Osteoblast (primary cell): ENCODE measurements at regions not wholly inside any gene's neighbourhood (a gene's known extent, or its start where the extent isn't known, plus 50 kb on each side); places are given as distances from the start of the nearest gene placed in this dataset.
A peak's percentile ranks its signal among the peaks of the same experiment; 100 is the strongest.

ENCODE experiments used
- DNase-seq: peaks from one replicate; pipeline ENCODE4 v3.0.0; 2011; ENCODE audit warnings: low spot score, mixed read lengths; ENCODE audit not compliant: insufficient read length; ENCODE audit errors: missing footprints
- H2AFZ ChIP-seq: 2 replicates; pipeline ENCODE4 v1.6.0; 2011; ENCODE audit warnings: mild to moderate bottlenecking, low read length
- H3K27ac ChIP-seq: 2 replicates; pipeline ENCODE4 v1.5.1; 2011; ENCODE audit warnings: mild to moderate bottlenecking, low read depth, low read length, moderate library complexity
- H3K27me3 ChIP-seq: 2 replicates; pipeline ENCODE4 v1.6.0; 2012; ENCODE audit warnings: mild to moderate bottlenecking, control low read depth, inconsistent platforms, low read length, moderate library complexity; ENCODE audit not compliant: insufficient read depth
- H3K36me3 ChIP-seq: 2 replicates; pipeline ENCODE4 v1.5.1; 2011; ENCODE audit warnings: mild to moderate bottlenecking, low read length, control low read depth, moderate library complexity; ENCODE audit not compliant: insufficient read depth
- H3K4me1 ChIP-seq: 2 replicates; pipeline ENCODE4 v1.5.1; 2011; ENCODE audit warnings: mild to moderate bottlenecking, low read length, control low read depth, moderate library complexity; ENCODE audit not compliant: insufficient read depth
- H3K4me2 ChIP-seq: 2 replicates; pipeline ENCODE4 v1.6.0; 2011; ENCODE audit warnings: mild to moderate bottlenecking, low read length; ENCODE audit not compliant: insufficient read depth
- H3K4me3 ChIP-seq: fragments of 200-600 bp; sonication (generic); 3 replicates; pipeline ENCODE4 v1.5.1; 2012; ENCODE audit warnings: mild to moderate bottlenecking, low read length, inconsistent platforms; ENCODE audit not compliant: insufficient read depth
- H3K79me2 ChIP-seq: 2 replicates; pipeline ENCODE4 v1.6.0; 2012; ENCODE audit warnings: mild to moderate bottlenecking, low read length, control low read depth, inconsistent platforms; ENCODE audit not compliant: insufficient read depth
- H3K9me3 ChIP-seq: 2 replicates; pipeline ENCODE4 v1.5.1; 2011; ENCODE audit warnings: low read depth, low read length, control low read depth
- H4K20me1 ChIP-seq: 2 replicates; pipeline ENCODE4 v1.6.0; 2012; ENCODE audit warnings: mild to moderate bottlenecking, low read length, control low read depth; ENCODE audit not compliant: insufficient read depth
- CTCF ChIP-seq: IDR thresholded peaks from 2 replicates; pipeline ENCODE4 v1.5.1; 2011; ENCODE audit warnings: mild to moderate bottlenecking, low read depth, low read length, moderate library complexity; ENCODE audit errors: extremely low read depth

DNA sequence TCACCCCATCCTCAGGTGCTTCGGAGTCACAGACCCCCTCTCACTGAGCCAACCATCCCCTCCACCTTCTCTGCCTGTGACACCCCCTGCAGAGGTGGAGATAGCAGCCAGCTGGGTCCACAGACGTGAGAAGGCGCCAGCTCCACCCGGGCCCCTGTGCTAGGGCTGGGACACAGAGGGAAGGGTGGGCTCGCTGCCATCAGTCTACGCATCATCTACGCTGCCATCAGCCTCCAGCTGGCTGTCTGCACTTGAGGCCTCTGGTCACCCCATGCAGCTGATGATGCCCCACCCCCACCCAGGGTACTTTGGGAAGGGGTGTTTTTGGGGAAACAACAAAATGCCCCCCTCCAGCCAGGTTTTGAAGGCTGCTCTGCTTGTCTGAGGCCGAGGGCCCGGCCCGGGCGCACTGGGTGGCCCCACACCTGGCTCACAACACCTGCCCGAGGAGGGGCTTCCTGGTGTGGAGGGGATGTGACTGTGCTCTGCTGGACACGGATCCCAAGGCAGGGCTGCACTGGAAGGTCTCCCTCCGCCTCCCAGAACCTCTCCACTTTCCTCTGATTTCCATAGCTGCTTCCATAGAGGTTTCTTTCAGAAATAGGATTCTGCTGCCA, 163.4 kb upstream of the IQSEC1 start:
- Histone ChIP-seq H3K27me3 (no peaks in the 10 kb centered on the region), H2AFZ (no peak overlapping the region), H3K27ac (no peak overlapping the region), H3K9me3 (no peaks in the 10 kb centered on the region), H3K4me1 (no peaks in the 10 kb centered on the region), H3K4me2 (no peak overlapping the region), H4K20me1 (no peaks in the 10 kb centered on the region), H3K36me3 (no peaks in the 10 kb centered on the region), H3K4me3 (no peak overlapping the region), H3K79me2 (no peaks in the 10 kb centered on the region)
- TF ChIP-seq CTCF: no peak
- no peak for DNase-seq

DNA sequence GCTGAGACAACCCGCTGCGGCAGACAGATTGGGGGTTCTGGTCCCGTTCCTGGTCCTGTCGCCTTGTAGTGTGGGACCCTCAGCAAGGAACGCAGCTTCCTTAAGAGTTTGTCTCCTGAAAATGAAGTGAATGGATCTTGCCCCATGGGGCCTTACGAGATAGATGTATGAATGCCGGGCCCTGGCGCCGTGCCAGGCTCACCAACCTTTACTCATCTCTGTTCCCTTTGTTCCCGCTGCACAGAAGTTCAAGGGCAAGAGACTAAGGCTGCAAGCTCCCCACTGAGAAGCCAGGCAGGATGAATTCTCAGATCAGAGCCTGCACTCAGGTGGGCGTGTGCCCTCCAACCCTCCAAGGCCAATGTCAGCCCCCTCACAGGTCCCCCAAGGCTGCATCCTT, 162.7 kb upstream of the IQSEC1 start:
- H3K4me3 ChIP-seq: no peak overlapping the region
- H3K4me2 ChIP-seq: no peak overlapping the region
- H4K20me1 ChIP-seq: no peaks in the 10 kb centered on the region
- DNase-seq: no peak
- H3K36me3 ChIP-seq: no peaks in the 10 kb centered on the region
- no peaks in the 10 kb centered on the region for H3K9me3 ChIP-seq
- H3K4me1 ChIP-seq: no peaks in the 10 kb centered on the region
- H3K79me2 ChIP-seq: no peaks in the 10 kb centered on the region
- no peak overlapping the region for H2AFZ ChIP-seq
- no peak overlapping the region for H3K27ac ChIP-seq
- H3K27me3 ChIP-seq: no peaks in the 10 kb centered on the region
- no peak for TF ChIP-seq CTCF

DNA sequence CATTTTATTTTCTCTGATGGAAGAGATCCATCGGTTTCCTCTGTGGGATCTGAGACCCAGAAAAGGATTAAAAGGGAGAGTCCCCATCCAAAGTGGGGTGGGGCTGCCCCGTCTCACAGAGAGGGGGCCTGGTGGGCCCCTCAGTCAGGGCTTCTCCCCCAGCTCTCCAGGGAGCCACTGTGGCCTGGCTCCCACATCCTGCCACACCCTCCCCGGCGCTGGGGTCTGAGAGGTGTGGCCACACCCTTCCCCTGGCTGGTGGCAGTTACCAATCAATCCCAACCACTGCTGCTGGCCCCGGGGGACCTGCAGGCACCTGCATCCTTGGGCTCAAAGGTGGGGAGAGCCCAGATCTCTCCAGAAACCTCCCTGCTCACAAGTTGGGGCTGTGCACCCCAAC, 161.8 kb upstream of the IQSEC1 start:
- H2AFZ ChIP-seq: no peak overlapping the region
- no peak overlapping the region for H3K27ac ChIP-seq
- no peaks in the 10 kb centered on the region for H3K27me3 ChIP-seq
- H3K4me2 ChIP-seq: no peak overlapping the region
- DNase-seq: no peak
- no peaks in the 10 kb centered on the region for H3K79me2 ChIP-seq
- no peak overlapping the region for H3K4me3 ChIP-seq
- no peaks in the 10 kb centered on the region for H3K36me3 ChIP-seq
- H3K4me1 ChIP-seq: no peaks in the 10 kb centered on the region
- no peaks in the 10 kb centered on the region for H3K9me3 ChIP-seq
- H4K20me1 ChIP-seq: no peaks in the 10 kb centered on the region
- TF ChIP-seq CTCF: no peak

GRCh38 chr3:13234666-13235065, 161.4 kb upstream of the IQSEC1 start:
- peak; percentile 57 for DNase-seq
- H3K4me2 ChIP-seq: no peak overlapping the region
- no peaks in the 10 kb centered on the region for H3K4me1 ChIP-seq
- no peaks in the 10 kb centered on the region for H3K79me2 ChIP-seq
- no peaks in the 10 kb centered on the region for H3K27me3 ChIP-seq
- H3K4me3 ChIP-seq: no peak overlapping the region
- no peak overlapping the region for H2AFZ ChIP-seq
- H4K20me1 ChIP-seq: no peaks in the 10 kb centered on the region
- H3K36me3 ChIP-seq: no peaks in the 10 kb centered on the region
- no peak for TF ChIP-seq CTCF
- no peak overlapping the region for H3K27ac ChIP-seq
- H3K9me3 ChIP-seq: no peaks in the 10 kb centered on the region
